GM23338 (cell line): ENCODE measurements at regions not wholly inside any gene's neighbourhood (a gene's known extent, or its start where the extent isn't known, plus 50 kb on each side); places are given as distances from the start of the nearest gene placed in this dataset.

ENCODE experiments used
- ATAC-seq: fragments of 200-7000 bp; cut with Tn5 transposase; 3 replicates; pipeline ENCODE4 v1.9.1; 2020
- DNase-seq: peaks from one replicate; pipeline ENCODE4 v3.0.0-alpha.2; 2015; ENCODE audit warnings: low spot score
- H2AFZ ChIP-seq: fragments of 200-600 bp; sonication (generic); 2 replicates; pipeline ENCODE4 v1.8.0; 2016; ENCODE audit warnings: antibody characterized with exemption, mild to moderate bottlenecking, moderate library complexity
- H3F3A ChIP-seq: fragments of 200-600 bp; sonication (generic); replicated peaks from 2 replicates; pipeline ENCODE4 v1.8.0; 2017; ENCODE audit warnings: antibody characterized with exemption, mixed run types, low read depth
- H3K27ac ChIP-seq: fragments of 200-600 bp; sonication (generic); 2 replicates; pipeline ENCODE4 v1.6.1; 2016; ENCODE audit warnings: low read depth
- H3K27me3 ChIP-seq: fragments of 200-600 bp; sonication (generic); 2 replicates; pipeline ENCODE4 v1.8.0; 2016; ENCODE audit warnings: mild to moderate bottlenecking, mixed run types, moderate library complexity; ENCODE audit not compliant: insufficient read depth
- H3K36me3 ChIP-seq: fragments of 200-600 bp; sonication (generic); 2 replicates; pipeline ENCODE4 v1.8.0; 2016; ENCODE audit warnings: mild to moderate bottlenecking; ENCODE audit not compliant: insufficient read depth
- H3K4me1 ChIP-seq: fragments of 200-600 bp; sonication (generic); 2 replicates; pipeline ENCODE4 v1.8.0; 2016; ENCODE audit warnings: mild to moderate bottlenecking, moderate library complexity; ENCODE audit not compliant: insufficient read depth
- H3K4me2 ChIP-seq: fragments of 200-600 bp; sonication (generic); 2 replicates; pipeline ENCODE4 v1.7.1; 2017; ENCODE audit warnings: mixed run types
- H3K4me3 ChIP-seq: fragments of 200-600 bp; sonication (generic); 2 replicates; pipeline ENCODE4 v1.6.1; 2016; ENCODE audit warnings: mixed run types
- H3K79me2 ChIP-seq: fragments of 200-600 bp; sonication (generic); replicated peaks from 2 replicates; pipeline ENCODE4 v1.8.0; 2017; ENCODE audit warnings: mild to moderate bottlenecking; ENCODE audit not compliant: insufficient read depth
- H3K9me2 ChIP-seq: fragments of 200-600 bp; sonication (generic); 2 replicates; pipeline ENCODE4 v1.8.0; 2017; ENCODE audit not compliant: insufficient read depth
- H4K20me1 ChIP-seq: fragments of 200-600 bp; sonication (generic); replicated peaks from 2 replicates; pipeline ENCODE4 v1.8.0; 2017; ENCODE audit warnings: mild to moderate bottlenecking; ENCODE audit not compliant: insufficient read depth
- H3K27ac Mint-ChIP-seq: 2 replicates; pipeline ENCODE4 v1.8.0; 2020; ENCODE audit warnings: inconsistent platforms, mild to moderate bottlenecking, moderate library complexity, mixed read lengths
- H3K27me3 Mint-ChIP-seq: 3 replicates; pipeline ENCODE4 v1.8.0; 2022; ENCODE audit warnings: low read depth, mild to moderate bottlenecking, moderate library complexity, mixed read lengths, inconsistent platforms; ENCODE audit not compliant: insufficient read depth, poor library complexity
- H3K36me3 Mint-ChIP-seq: 3 replicates; pipeline ENCODE4 v1.8.0; 2021; ENCODE audit warnings: low read depth, mild to moderate bottlenecking, inconsistent platforms, moderate library complexity, mixed read lengths
- H3K4me1 Mint-ChIP-seq: 3 replicates; pipeline ENCODE4 v1.8.0; 2020; ENCODE audit warnings: mild to moderate bottlenecking, inconsistent platforms, mixed read lengths
- H3K4me3 Mint-ChIP-seq: 3 replicates; pipeline ENCODE4 v1.8.0; 2021; ENCODE audit warnings: moderate library complexity, mild to moderate bottlenecking, inconsistent platforms, mixed read lengths
- H3K9me3 Mint-ChIP-seq: 3 replicates; pipeline ENCODE4 v1.8.0; 2020; ENCODE audit warnings: moderate library complexity, mild to moderate bottlenecking, inconsistent platforms, mixed read lengths
- CREB1 ChIP-seq: fragments of 250-450 bp; sonication (Bioruptor Pico); IDR thresholded peaks from 2 replicates; pipeline ENCODE4 v1.5.0; 2020; ENCODE audit warnings: low read depth, mild to moderate bottlenecking, moderate library complexity
- CTCF ChIP-seq, 2 experiments: fragments of 200-600 bp in 1 of 2; sonication (generic) in 1 of 2; conservative IDR thresholded peaks; 2 replicates each; pipeline versions ENCODE4 v1.5.1 to v1.6.1; 2016 to 2017; ENCODE audit warnings: antibody characterized with exemption in 2 of 2, low read depth in 2 of 2, mild to moderate bottlenecking in 2 of 2, moderate library complexity in 1 of 2
- ETS1 ChIP-seq: IDR thresholded peaks from 2 replicates; pipeline ENCODE4 v1.6.1; 2016; ENCODE audit warnings: antibody characterized with exemption
- EZH2 ChIP-seq: fragments of 200-600 bp; sonication (generic); IDR thresholded peaks from one replicate; pipeline ENCODE4 v1.8.0; 2017; ENCODE audit warnings: antibody characterized with exemption, mild to moderate bottlenecking, low read depth; ENCODE audit not compliant: unreplicated experiment
- EZH2phosphoT487 ChIP-seq: fragments of 200-600 bp; sonication (generic); IDR thresholded peaks from one replicate; pipeline ENCODE4 v1.8.1; 2018; ENCODE audit warnings: antibody characterized with exemption; ENCODE audit not compliant: unreplicated experiment
- JUNB ChIP-seq: IDR thresholded peaks from one replicate; pipeline ENCODE4 v1.6.1; 2016; ENCODE audit warnings: antibody characterized with exemption; ENCODE audit not compliant: unreplicated experiment
- NANOG ChIP-seq: IDR thresholded peaks from 2 replicates; pipeline ENCODE4 v1.6.1; 2016; ENCODE audit warnings: antibody characterized with exemption, borderline replicate concordance
- POLR2AphosphoS5 ChIP-seq: IDR thresholded peaks from 2 replicates; pipeline ENCODE4 v1.6.1; 2016; ENCODE audit warnings: antibody characterized with exemption, low read depth
- REST ChIP-seq: IDR thresholded peaks from one replicate; pipeline ENCODE4 v1.6.1; 2018; ENCODE audit warnings: antibody characterized with exemption; ENCODE audit not compliant: unreplicated experiment
- STAT1 ChIP-seq: IDR thresholded peaks from one replicate; pipeline ENCODE4 v1.6.1; 2016; ENCODE audit warnings: antibody characterized with exemption; ENCODE audit not compliant: unreplicated experiment
- ZNF114 ChIP-seq: fragments of 250-450 bp; sonication (Bioruptor Pico); IDR thresholded peaks from 2 replicates; pipeline ENCODE4 v1.5.0; 2020; ENCODE audit warnings: mild to moderate bottlenecking, moderate library complexity
- ZNF331 ChIP-seq: fragments of 250-450 bp; sonication (Bioruptor Pico); IDR thresholded peaks from 2 replicates; pipeline ENCODE4 v1.5.0; 2020; ENCODE audit warnings: low read depth, mild to moderate bottlenecking, moderate library complexity
- ZNF462 ChIP-seq: fragments of 250-450 bp; sonication (Bioruptor Pico); IDR thresholded peaks from 2 replicates; pipeline ENCODE4 v1.5.0; 2020; ENCODE audit warnings: mild to moderate bottlenecking, moderate library complexity

- Mint-ChIP-seq H3K36me3 (peaks cover 2% of the 10 kb centered on the region; the same call in 1 of the 3 replicates), H3K27ac (no peak overlapping the region), H3K4me3 (no peak overlapping the region), H3K9me3 (peaks cover 4% of the 10 kb centered on the region; the same call in 2 of the 3 replicates), H3K27me3 (peaks cover 10% of the 10 kb centered on the region), H3K4me1 (peaks cover 22% of the 10 kb centered on the region)
- DNase-seq (no peak), ATAC-seq (no peak)
- Histone ChIP-seq H3K9me2 (0 out of 2 replicates have a peak, but pooled peaks cover 8% of the 10 kb centered on the region), H3K79me2 (no peaks in the 10 kb centered on the region), H2AFZ (no peak overlapping the region), H4K20me1 (no peaks in the 10 kb centered on the region), H3K27ac (no peak overlapping the region), H3K4me3 (no peak overlapping the region), H3K4me1 (peaks cover 15% of the 10 kb centered on the region), H3K27me3 (no peaks in the 10 kb centered on the region), H3K4me2 (no peak overlapping the region), H3K36me3 (no peaks in the 10 kb centered on the region), H3F3A (no peaks in the 10 kb centered on the region; the same call in 1 of the 2 replicates)
- TF ChIP-seq ETS1 (no peak), EZH2phosphoT487 (no peak), JUNB (no peak), ZNF114 (CRISPR knock-in tag) (no peak), ZNF462 (no peak), CREB1 (CRISPR knock-in tag) (no peak), EZH2 (no peak), STAT1 (no peak), REST (no peak), NANOG (no peak), CTCF (conservative IDR thresholded peaks at IDR 0.05; ENCODE audit: low read depth in 2 of 2) (no peak), POLR2AphosphoS5 (no peak), ZNF331 (CRISPR knock-in tag) (no peak)
Measured at GRCh38 chr18:9020221-9020620, 82.3 kb upstream of the NDUFV2 start.
